SK-N-SH treated with all-trans-retinoic acid at 6 μM for 48 hours (cell line): ENCODE measurements at regions not wholly inside any gene's neighbourhood (a gene's known extent, or its start where the extent isn't known, plus 50 kb on each side); places are given as distances from the start of the nearest gene placed in this dataset.

Experiments used
- ARNTL ChIP-seq: fragments of 450-650 bp; formaldehyde crosslinking; IDR thresholded peaks from 2 replicates; pipeline ENCODE4 v1.5.0; 2020; ENCODE audit warnings: low read depth, mild to moderate bottlenecking, moderate library complexity, borderline replicate concordance
- BACH2 ChIP-seq: fragments of 250-450 bp; sonication (Bioruptor Pico); IDR thresholded peaks from 2 replicates; pipeline ENCODE4 v1.9.0; 2021; ENCODE audit warnings: mild to moderate bottlenecking, borderline replicate concordance
- GLIS3 ChIP-seq: fragments of 250-450 bp; sonication (Bioruptor Pico); IDR thresholded peaks from 2 replicates; pipeline ENCODE4 v1.5.0; 2020; ENCODE audit warnings: mild to moderate bottlenecking, moderate library complexity
- RARB ChIP-seq: fragments of 250-450 bp; sonication (Bioruptor Pico); IDR thresholded peaks from 2 replicates; pipeline ENCODE4 v1.8.0; 2021; ENCODE audit warnings: mild to moderate bottlenecking, moderate library complexity
- SNAI2 ChIP-seq: fragments of 250-450 bp; sonication (Bioruptor Pico); IDR thresholded peaks from 2 replicates; pipeline ENCODE4 v1.5.0; 2020; ENCODE audit warnings: mild to moderate bottlenecking, moderate library complexity
- TCF4 ChIP-seq: fragments of 250-450 bp; sonication (Bioruptor Pico); IDR thresholded peaks from 2 replicates; pipeline ENCODE4 v1.8.0; 2021; ENCODE audit warnings: mild to moderate bottlenecking, moderate library complexity, borderline replicate concordance
- ZC3H10 ChIP-seq: fragments of 250-450 bp; sonication (Bioruptor Pico); IDR thresholded peaks from 2 replicates; pipeline ENCODE4 v1.5.1; 2021; ENCODE audit warnings: mild to moderate bottlenecking, moderate library complexity
- ZFP3 ChIP-seq: fragments of 250-450 bp; sonication (Bioruptor Pico); IDR thresholded peaks from 2 replicates; pipeline ENCODE4 v1.5.0; 2020; ENCODE audit warnings: mild to moderate bottlenecking, moderate library complexity
- ZNF70 ChIP-seq: fragments of 450-650 bp; formaldehyde crosslinking; IDR thresholded peaks from 2 replicates; pipeline ENCODE4 v1.5.0; 2020; ENCODE audit warnings: mild to moderate bottlenecking, moderate library complexity
- ZNF8 ChIP-seq: fragments of 450-650 bp; formaldehyde crosslinking; IDR thresholded peaks from 2 replicates; pipeline ENCODE4 v1.5.0; 2020; ENCODE audit warnings: mild to moderate bottlenecking, moderate library complexity
- TF ChIP-seq, protein P1 (sequence below): fragments of 250-450 bp; sonication (Bioruptor Pico); IDR thresholded peaks from 2 replicates; pipeline ENCODE4 v1.8.0; 2020; ENCODE audit warnings: mild to moderate bottlenecking, moderate library complexity, borderline replicate concordance
- TF ChIP-seq, protein P2 (sequence below): fragments of 250-450 bp; sonication (Bioruptor Pico); IDR thresholded peaks from 2 replicates; pipeline ENCODE4 v1.5.1; 2020; ENCODE audit warnings: low read depth, mild to moderate bottlenecking, moderate library complexity
- TF ChIP-seq, protein P3 (sequence below): fragments of 250-450 bp; sonication (Bioruptor Pico); IDR thresholded peaks from 2 replicates; pipeline ENCODE4 v1.5.0; 2020; ENCODE audit warnings: mild to moderate bottlenecking, moderate library complexity

GRCh38 chr14:39665075-39665475, 232.8 kb upstream of the FBXO33 start:
- TF ChIP-seq BACH2 (CRISPR knock-in tag) (no peak), ZNF8 (CRISPR knock-in tag) (no peak), GLIS3 (no peak), TCF4 (CRISPR knock-in tag) (no peak), ZFP3 (CRISPR knock-in tag) (no peak), ZNF70 (CRISPR knock-in tag) (no peak), ZC3H10 (no peak), ARNTL (CRISPR knock-in tag) (no peak), RARB (CRISPR knock-in tag) (no peak), SNAI2 (no peak)
- TF ChIP-seq, protein P1, sequence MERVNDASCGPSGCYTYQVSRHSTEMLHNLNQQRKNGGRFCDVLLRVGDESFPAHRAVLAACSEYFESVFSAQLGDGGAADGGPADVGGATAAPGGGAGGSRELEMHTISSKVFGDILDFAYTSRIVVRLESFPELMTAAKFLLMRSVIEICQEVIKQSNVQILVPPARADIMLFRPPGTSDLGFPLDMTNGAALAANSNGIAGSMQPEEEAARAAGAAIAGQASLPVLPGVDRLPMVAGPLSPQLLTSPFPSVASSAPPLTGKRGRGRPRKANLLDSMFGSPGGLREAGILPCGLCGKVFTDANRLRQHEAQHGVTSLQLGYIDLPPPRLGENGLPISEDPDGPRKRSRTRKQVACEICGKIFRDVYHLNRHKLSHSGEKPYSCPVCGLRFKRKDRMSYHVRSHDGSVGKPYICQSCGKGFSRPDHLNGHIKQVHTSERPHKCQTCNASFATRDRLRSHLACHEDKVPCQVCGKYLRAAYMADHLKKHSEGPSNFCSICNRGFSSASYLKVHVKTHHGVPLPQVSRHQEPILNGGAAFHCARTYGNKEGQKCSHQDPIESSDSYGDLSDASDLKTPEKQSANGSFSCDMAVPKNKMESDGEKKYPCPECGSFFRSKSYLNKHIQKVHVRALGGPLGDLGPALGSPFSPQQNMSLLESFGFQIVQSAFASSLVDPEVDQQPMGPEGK (CRISPR knock-in tag), result no peak
- TF ChIP-seq, protein P2, sequence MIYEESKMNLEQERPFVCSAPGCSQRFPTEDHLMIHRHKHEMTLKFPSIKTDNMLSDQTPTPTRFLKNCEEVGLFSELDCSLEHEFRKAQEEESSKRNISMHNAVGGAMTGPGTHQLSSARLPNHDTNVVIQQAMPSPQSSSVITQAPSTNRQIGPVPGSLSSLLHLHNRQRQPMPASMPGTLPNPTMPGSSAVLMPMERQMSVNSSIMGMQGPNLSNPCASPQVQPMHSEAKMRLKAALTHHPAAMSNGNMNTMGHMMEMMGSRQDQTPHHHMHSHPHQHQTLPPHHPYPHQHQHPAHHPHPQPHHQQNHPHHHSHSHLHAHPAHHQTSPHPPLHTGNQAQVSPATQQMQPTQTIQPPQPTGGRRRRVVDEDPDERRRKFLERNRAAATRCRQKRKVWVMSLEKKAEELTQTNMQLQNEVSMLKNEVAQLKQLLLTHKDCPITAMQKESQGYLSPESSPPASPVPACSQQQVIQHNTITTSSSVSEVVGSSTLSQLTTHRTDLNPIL (CRISPR knock-in tag), result no peak
- TF ChIP-seq, protein P3, sequence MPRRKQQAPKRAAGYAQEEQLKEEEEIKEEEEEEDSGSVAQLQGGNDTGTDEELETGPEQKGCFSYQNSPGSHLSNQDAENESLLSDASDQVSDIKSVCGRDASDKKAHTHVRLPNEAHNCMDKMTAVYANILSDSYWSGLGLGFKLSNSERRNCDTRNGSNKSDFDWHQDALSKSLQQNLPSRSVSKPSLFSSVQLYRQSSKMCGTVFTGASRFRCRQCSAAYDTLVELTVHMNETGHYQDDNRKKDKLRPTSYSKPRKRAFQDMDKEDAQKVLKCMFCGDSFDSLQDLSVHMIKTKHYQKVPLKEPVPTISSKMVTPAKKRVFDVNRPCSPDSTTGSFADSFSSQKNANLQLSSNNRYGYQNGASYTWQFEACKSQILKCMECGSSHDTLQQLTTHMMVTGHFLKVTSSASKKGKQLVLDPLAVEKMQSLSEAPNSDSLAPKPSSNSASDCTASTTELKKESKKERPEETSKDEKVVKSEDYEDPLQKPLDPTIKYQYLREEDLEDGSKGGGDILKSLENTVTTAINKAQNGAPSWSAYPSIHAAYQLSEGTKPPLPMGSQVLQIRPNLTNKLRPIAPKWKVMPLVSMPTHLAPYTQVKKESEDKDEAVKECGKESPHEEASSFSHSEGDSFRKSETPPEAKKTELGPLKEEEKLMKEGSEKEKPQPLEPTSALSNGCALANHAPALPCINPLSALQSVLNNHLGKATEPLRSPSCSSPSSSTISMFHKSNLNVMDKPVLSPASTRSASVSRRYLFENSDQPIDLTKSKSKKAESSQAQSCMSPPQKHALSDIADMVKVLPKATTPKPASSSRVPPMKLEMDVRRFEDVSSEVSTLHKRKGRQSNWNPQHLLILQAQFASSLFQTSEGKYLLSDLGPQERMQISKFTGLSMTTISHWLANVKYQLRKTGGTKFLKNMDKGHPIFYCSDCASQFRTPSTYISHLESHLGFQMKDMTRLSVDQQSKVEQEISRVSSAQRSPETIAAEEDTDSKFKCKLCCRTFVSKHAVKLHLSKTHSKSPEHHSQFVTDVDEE (CRISPR knock-in tag), result no peak
